ENCODE measurements at regions not wholly inside any gene's neighbourhood (a gene's known extent, or its start where the extent isn't known, plus 50 kb on each side); places are given as distances from the start of the nearest gene placed in this dataset.
"Not testable (repeated sequence)": the region's sequence is repeated elsewhere in the genome, so short reads cannot be mapped to it uniquely, and the experiment has no call there.

GRCh38 chr13:100951016-100951415 lies 276.4 kb upstream of the TMTC4 start:
- ChIA-PET POLR2A (no interaction called here), CTCF (no interaction called here)

DNA sequence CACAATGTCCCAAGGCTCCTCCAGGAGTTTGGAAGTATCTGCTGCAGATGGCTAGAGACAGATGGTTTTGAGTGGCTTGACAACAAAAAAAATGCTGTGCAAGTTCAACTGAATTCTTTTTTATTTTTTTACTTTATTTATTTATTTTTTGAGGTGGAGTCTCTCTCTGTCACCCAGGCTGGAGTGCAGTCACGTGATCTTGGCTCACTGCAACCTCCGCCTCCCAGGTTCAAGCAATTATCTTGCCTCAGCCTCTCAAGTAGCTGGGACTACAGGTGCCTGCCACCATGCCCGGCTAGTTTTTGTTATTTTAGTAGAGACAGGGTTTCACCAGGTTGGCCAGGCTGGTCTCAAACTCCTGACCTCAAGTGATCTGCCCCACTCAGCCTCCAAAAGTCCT lies 274.3 kb upstream of the TMTC4 start:
- H3K27ac ChIP-seq (ENCODE audit: extremely low read depth, low read depth, low read length); H3K4me3 ChIP-seq (ENCODE audit: low read depth, low read length); POLR2A ChIA-PET; H3K9me3 ChIP-seq (ENCODE audit: control insufficient read depth, insufficient read depth, low read depth, low read length); CTCF ChIA-PET; H3K36me3 ChIP-seq (ENCODE audit: control insufficient read depth in 2 of 2, insufficient read depth in 1 of 2, low read length in 2 of 2); H3K4me1 ChIP-seq (ENCODE audit: control insufficient read depth, insufficient read depth, low read length): not testable (repeated sequence)

More at GRCh38 chr13:100951016-100951415, 276.4 kb upstream of the TMTC4 start:
- no peak overlapping the region for H3K27ac ChIP-seq (ENCODE audit: extremely low read depth, low read depth, low read length)
- no peaks in the 10 kb centered on the region for H3K9me3 ChIP-seq (ENCODE audit: control insufficient read depth, insufficient read depth, low read depth, low read length)
- H3K4me3 ChIP-seq (ENCODE audit: low read depth, low read length), result no peak overlapping the region
- no peaks in the 10 kb centered on the region for H3K36me3 ChIP-seq (ENCODE audit: control insufficient read depth in 2 of 2, insufficient read depth in 1 of 2, low read length in 2 of 2)
- H3K4me1 ChIP-seq (ENCODE audit: control insufficient read depth, insufficient read depth, low read length), result no peaks in the 10 kb centered on the region
- TF ChIP-seq ZNF645 (tag by site-specific recombination; IDR thresholded peaks at IDR 0.05), result no peak
- TF ChIP-seq ZNF18 (tag by site-specific recombination; IDR thresholded peaks at IDR 0.05), result no peak
- no peak for TF ChIP-seq ZNF747 (tag by site-specific recombination; IDR thresholded peaks at IDR 0.05)
- TF ChIP-seq ZNF654 (tag by site-specific recombination; IDR thresholded peaks at IDR 0.05; ENCODE audit: low read depth), result no peak
- TF ChIP-seq ZBTB20 (tag by site-specific recombination; IDR thresholded peaks at IDR 0.05), result no peak
- TF ChIP-seq, protein P1, sequence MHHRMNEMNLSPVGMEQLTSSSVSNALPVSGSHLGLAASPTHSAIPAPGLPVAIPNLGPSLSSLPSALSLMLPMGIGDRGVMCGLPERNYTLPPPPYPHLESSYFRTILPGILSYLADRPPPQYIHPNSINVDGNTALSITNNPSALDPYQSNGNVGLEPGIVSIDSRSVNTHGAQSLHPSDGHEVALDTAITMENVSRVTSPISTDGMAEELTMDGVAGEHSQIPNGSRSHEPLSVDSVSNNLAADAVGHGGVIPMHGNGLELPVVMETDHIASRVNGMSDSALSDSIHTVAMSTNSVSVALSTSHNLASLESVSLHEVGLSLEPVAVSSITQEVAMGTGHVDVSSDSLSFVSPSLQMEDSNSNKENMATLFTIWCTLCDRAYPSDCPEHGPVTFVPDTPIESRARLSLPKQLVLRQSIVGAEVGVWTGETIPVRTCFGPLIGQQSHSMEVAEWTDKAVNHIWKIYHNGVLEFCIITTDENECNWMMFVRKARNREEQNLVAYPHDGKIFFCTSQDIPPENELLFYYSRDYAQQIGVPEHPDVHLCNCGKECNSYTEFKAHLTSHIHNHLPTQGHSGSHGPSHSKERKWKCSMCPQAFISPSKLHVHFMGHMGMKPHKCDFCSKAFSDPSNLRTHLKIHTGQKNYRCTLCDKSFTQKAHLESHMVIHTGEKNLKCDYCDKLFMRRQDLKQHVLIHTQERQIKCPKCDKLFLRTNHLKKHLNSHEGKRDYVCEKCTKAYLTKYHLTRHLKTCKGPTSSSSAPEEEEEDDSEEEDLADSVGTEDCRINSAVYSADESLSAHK (tag by site-specific recombination; IDR thresholded peaks at IDR 0.05), result no peak
- no peak for TF ChIP-seq GLIS2 (tag by site-specific recombination; IDR thresholded peaks at IDR 0.05)
- TF ChIP-seq ZFP41 (tag by site-specific recombination; IDR thresholded peaks at IDR 0.05; ENCODE audit: borderline replicate concordance), result no peak
- no peak for TF ChIP-seq ZNF19 (tag by site-specific recombination; IDR thresholded peaks at IDR 0.05; ENCODE audit: low read depth)
- TF ChIP-seq ZNF704 (tag by site-specific recombination; IDR thresholded peaks at IDR 0.05), result no peak
- no peak for TF ChIP-seq SALL2 (tag by site-specific recombination; IDR thresholded peaks at IDR 0.05; ENCODE audit: borderline replicate concordance)
- TF ChIP-seq, protein P2, sequence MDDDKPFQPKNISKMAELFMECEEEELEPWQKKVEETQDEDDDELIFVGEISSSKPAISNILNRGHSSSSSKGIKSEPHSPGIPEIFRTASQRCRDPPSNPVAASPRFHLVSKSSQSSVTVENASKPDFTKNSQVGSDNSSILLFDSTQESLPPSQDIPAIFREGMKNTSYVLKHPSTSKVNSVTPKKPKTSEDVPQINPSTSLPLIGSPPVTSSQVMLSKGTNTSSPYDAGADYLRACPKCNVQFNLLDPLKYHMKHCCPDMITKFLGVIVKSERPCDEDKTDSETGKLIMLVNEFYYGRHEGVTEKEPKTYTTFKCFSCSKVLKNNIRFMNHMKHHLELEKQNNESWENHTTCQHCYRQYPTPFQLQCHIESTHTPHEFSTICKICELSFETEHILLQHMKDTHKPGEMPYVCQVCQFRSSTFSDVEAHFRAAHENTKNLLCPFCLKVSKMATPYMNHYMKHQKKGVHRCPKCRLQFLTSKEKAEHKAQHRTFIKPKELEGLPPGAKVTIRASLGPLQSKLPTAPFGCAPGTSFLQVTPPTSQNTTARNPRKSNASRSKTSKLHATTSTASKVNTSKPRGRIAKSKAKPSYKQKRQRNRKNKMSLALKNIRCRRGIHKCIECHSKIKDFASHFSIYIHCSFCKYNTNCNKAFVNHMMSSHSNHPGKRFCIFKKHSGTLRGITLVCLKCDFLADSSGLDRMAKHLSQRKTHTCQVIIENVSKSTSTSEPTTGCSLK (tag by site-specific recombination; IDR thresholded peaks at IDR 0.05), result no peak
- no peak for TF ChIP-seq KLF1 (tag by site-specific recombination; IDR thresholded peaks at IDR 0.05)
- no peak for TF ChIP-seq ZFP3 (tag by site-specific recombination; IDR thresholded peaks at IDR 0.05; ENCODE audit: low read depth)
- no peak for TF ChIP-seq ZSCAN18 (tag by site-specific recombination; IDR thresholded peaks at IDR 0.05)
- no peak for TF ChIP-seq ZSCAN16 (tag by site-specific recombination; IDR thresholded peaks at IDR 0.05)
- no peak for TF ChIP-seq ZNF148 (tag by site-specific recombination; IDR thresholded peaks at IDR 0.05; ENCODE audit: borderline replicate concordance)
- TF ChIP-seq ZNF473 (tag by site-specific recombination; IDR thresholded peaks at IDR 0.05), result no peak
